ENCODE measurements at regions not wholly inside any gene's neighbourhood (a gene's known extent, or its start where the extent isn't known, plus 50 kb on each side); places are given as distances from the start of the nearest gene placed in this dataset.

GRCh38 chr15:98203872-98204660 lies 243.6 kb downstream of the ARRDC4 start:
- DNase-seq = no peak

GRCh38 chr15:98207928-98208327 lies 247.4 kb downstream of the ARRDC4 start:
- DNase-seq = no peak

GRCh38 chr15:98213346-98213979 lies 253.0 kb downstream of the ARRDC4 start:
- DNase-seq = no peak

GRCh38 chr15:98216166-98216565 lies 255.7 kb downstream of the ARRDC4 start:
- no peak for DNase-seq

GRCh38 chr15:98217356-98217755 lies 256.9 kb downstream of the ARRDC4 start:
- no peak for DNase-seq

- no peak for DNase-seq
Measured at GRCh38 chr15:98221144-98221543, 260.6 kb downstream of the ARRDC4 start.

GRCh38 chr15:98221577-98221976 lies 261.1 kb downstream of the ARRDC4 start:
- DNase-seq = no peak

- DNase-seq = no peak
Measured at GRCh38 chr15:98226149-98226548, 265.6 kb downstream of the ARRDC4 start.

GRCh38 chr15:98226578-98226977 lies 266.1 kb downstream of the ARRDC4 start:
- DNase-seq = no peak

GRCh38 chr15:98228846-98229245 lies 268.3 kb downstream of the ARRDC4 start:
- DNase-seq = no peak

- no peak for DNase-seq
Measured at GRCh38 chr15:98230975-98231374, 270.5 kb downstream of the ARRDC4 start.

- no peak for DNase-seq
Measured at GRCh38 chr15:98231696-98232440, 271.4 kb downstream of the ARRDC4 start.

GRCh38 chr15:98232761-98233160 lies 272.3 kb downstream of the ARRDC4 start:
- DNase-seq = peak; percentile 1

GRCh38 chr15:98233873-98234272 lies 273.4 kb downstream of the ARRDC4 start:
- no peak for DNase-seq

- DNase-seq = no peak
Measured at GRCh38 chr15:98240303-98240702, 279.8 kb downstream of the ARRDC4 start.

GRCh38 chr15:98241032-98241554 lies 280.6 kb downstream of the ARRDC4 start:
- no peak for DNase-seq

GRCh38 chr15:98257290-98257689 lies 296.8 kb downstream of the ARRDC4 start:
- no peak for DNase-seq

GRCh38 chr15:98263787-98264186 lies 303.3 kb downstream of the ARRDC4 start:
- DNase-seq = no peak

- DNase-seq = no peak
Measured at GRCh38 chr15:98266295-98266694, 305.8 kb downstream of the ARRDC4 start.

GRCh38 chr15:98268163-98268562 lies 307.7 kb downstream of the ARRDC4 start:
- no peak for DNase-seq

GRCh38 chr15:98272625-98273024 lies 312.1 kb downstream of the ARRDC4 start:
- no peak for DNase-seq

- no peak for DNase-seq
Measured at GRCh38 chr15:98276018-98276417, 315.5 kb downstream of the ARRDC4 start.

GRCh38 chr15:98277602-98278001 lies 317.1 kb downstream of the ARRDC4 start:
- no peak for DNase-seq

All from NCI-H2171 (cell line).